LNCAP (cell line): ENCODE measurements at regions not wholly inside any gene's neighbourhood (a gene's known extent, or its start where the extent isn't known, plus 50 kb on each side); places are given as distances from the start of the nearest gene placed in this dataset.

Source experiments
- TF ChIP-seq, protein P1 (sequence below): fragments of 450-650 bp; IDR thresholded peaks from 2 replicates; pipeline ENCODE4 v1.5.1; 2017; ENCODE audit warnings: mild to moderate bottlenecking

- TF ChIP-seq, protein P1, sequence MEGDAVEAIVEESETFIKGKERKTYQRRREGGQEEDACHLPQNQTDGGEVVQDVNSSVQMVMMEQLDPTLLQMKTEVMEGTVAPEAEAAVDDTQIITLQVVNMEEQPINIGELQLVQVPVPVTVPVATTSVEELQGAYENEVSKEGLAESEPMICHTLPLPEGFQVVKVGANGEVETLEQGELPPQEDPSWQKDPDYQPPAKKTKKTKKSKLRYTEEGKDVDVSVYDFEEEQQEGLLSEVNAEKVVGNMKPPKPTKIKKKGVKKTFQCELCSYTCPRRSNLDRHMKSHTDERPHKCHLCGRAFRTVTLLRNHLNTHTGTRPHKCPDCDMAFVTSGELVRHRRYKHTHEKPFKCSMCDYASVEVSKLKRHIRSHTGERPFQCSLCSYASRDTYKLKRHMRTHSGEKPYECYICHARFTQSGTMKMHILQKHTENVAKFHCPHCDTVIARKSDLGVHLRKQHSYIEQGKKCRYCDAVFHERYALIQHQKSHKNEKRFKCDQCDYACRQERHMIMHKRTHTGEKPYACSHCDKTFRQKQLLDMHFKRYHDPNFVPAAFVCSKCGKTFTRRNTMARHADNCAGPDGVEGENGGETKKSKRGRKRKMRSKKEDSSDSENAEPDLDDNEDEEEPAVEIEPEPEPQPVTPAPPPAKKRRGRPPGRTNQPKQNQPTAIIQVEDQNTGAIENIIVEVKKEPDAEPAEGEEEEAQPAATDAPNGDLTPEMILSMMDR: no peak
Observed at GRCh38 chr3:193869221-193870201, 266.4 kb upstream of the HES1 start.

DNA sequence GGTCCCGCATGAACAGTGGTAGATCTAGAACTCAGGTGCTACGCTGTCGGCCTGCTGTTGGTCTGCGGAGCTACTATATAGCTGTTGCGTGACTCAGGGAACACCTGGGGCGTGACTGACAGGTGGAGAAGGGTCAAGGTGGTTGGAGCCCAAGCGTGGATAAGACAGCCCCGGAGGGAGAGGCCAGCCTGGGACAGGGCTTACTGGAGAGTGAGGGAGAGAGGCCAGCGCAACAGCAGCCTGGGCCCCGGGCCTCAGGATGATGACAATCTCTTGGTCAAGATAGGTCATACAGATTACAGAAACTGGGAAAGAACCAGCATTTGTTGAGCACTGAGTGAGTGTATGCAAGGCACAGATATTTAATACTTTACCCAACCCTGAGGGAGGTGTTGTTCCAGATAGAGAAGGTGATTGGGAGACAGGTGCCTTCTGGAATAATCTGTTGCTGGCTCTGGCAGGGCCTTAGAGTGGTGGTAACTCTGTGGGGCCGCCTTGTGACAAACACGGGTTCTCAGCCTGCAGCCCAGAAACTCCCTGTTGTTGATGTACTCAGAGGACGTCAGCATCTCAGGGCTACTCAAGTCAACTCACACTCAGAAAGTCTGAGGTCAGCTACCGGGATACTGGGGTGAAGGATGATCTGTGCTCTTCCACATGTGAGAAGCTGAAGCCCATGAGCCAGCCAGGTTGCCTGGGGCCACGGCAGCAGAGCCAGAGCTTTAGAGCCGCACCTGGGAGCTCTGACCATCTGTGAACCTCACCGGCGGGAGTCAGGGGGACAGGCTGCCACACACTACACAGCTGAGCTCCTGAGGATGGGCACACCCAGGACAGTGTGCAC lies 265.4 kb upstream of the HES1 start:
- TF ChIP-seq, protein P1: no peak

DNA sequence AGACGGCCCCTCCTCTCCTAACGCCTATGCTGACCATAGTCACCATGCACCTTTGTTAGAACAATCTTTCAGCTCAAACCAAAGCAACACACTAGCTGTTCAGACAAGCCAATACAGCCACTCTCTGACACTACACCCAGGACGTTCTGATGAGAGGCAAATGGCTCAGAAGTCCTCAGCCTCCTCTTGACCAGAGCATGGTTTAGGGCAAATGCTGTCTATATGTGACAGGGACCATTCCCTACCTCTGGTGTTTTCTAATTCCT lies 264.8 kb upstream of the HES1 start:
- TF ChIP-seq, protein P1: no peak

GRCh38 chr3:193872265-193872753 lies 263.6 kb upstream of the HES1 start:
- TF ChIP-seq, protein P1: no peak

DNA sequence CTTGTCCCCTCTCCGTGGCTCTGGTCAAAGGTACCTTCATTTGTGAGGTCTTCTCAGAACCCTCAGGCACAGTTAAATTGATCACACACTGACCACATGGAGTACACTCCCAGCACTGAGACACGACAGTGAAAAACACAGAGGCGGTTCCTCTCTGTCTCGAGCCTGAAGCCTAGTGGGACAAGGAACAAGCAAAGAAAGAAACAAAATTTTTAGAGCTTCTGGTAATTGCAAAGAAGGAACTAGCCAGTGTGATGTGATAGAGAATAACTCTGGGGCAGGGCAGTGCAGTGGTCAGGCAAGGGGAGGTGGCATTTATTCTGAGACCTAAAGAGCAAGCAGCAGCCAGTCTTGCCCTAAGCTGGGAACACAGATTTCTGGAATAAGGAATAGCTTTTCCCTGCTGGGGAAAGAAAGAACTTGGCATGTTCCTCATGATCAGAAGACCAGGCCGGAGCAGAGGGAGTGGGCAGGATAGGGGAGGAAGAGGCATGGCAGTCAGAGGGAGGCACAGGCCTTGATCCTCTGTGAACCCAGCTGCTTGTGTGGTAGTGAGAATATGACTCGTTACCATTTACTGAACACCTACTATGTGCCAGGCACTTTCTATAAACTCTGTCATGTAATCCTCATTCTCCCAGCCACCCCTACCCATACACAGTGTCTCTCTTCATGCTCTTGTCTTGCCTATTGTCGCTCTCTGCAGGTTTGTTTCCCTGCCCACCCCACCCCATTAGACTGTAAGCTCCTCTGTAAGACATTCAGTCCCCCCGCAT lies 262.3 kb upstream of the HES1 start:
- TF ChIP-seq, protein P1: no peak

DNA sequence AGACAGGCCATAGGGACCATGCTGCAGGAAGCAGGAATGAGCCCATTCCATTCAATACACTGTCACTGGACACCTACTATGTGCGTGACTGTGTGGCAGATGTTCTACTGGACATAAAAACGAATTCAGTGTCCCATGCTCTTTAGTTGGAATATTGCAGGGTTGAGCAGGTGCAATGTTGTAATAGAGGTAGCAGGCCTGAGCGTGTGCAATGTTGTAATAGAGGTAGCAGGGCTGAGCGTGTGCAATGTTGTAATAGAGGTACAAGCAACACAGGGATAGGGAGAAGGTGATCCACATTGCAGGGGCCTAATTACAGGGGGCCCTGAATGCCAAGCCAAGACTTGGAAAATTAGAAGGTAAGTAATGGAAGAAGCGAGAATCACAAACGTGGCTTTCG lies 261.4 kb upstream of the HES1 start:
- TF ChIP-seq, protein P1: no peak

DNA sequence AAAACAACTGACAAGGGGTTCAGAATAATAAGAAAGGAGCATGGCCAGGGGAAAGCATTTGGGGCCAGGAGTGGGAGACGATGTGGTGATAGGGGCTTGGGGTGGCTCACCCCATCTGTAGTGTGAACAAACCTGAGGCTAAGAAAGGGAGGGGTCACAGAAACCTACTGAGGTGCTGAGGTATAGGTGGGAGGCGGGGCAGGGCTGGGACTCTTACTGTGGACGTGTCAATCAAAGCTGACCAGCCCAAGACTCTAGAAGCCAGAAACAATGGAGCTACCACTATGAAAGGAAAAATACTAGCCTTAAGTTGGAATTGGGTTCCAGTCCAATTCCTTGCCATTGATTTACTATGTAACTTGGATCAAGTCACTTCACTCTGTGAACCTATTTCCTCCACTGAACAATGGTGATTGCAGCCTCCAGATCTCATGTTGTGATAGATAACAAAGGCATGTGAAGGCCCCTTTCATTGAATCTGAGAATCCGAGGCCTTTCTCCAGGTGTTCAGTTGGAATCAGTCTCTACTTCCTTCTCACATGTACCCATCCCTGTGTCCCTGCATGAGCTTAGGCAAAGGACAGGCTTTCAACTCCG lies 260.9 kb upstream of the HES1 start:
- TF ChIP-seq, protein P1: no peak
